Fibroblast of the aortic adventitia (primary cell): ENCODE measurements at regions not wholly inside any gene's neighbourhood (a gene's known extent, or its start where the extent isn't known, plus 50 kb on each side); places are given as distances from the start of the nearest gene placed in this dataset.

ENCODE experiments used
- DNase-seq: peaks from one replicate; pipeline ENCODE4 v3.0.0-alpha.2; 2010; ENCODE audit warnings: low read depth
- H3K4me3 ChIP-seq: 2 replicates; pipeline ENCODE4 v1.5.1; 2011; ENCODE audit warnings: low read depth, mild to moderate bottlenecking, control low read depth, low read length, moderate library complexity
- CTCF ChIP-seq: IDR thresholded peaks from 2 replicates; pipeline ENCODE4 v1.5.1; 2011; ENCODE audit warnings: mild to moderate bottlenecking, low read length, control low read depth, inconsistent platforms; ENCODE audit not compliant: insufficient read depth

GRCh38 chr7:135843214-135843613 is 94.6 kb upstream of the FAM180A start:
- no peak for TF ChIP-seq CTCF
- H3K4me3 ChIP-seq: no peak overlapping the region
- no peak for DNase-seq

DNA sequence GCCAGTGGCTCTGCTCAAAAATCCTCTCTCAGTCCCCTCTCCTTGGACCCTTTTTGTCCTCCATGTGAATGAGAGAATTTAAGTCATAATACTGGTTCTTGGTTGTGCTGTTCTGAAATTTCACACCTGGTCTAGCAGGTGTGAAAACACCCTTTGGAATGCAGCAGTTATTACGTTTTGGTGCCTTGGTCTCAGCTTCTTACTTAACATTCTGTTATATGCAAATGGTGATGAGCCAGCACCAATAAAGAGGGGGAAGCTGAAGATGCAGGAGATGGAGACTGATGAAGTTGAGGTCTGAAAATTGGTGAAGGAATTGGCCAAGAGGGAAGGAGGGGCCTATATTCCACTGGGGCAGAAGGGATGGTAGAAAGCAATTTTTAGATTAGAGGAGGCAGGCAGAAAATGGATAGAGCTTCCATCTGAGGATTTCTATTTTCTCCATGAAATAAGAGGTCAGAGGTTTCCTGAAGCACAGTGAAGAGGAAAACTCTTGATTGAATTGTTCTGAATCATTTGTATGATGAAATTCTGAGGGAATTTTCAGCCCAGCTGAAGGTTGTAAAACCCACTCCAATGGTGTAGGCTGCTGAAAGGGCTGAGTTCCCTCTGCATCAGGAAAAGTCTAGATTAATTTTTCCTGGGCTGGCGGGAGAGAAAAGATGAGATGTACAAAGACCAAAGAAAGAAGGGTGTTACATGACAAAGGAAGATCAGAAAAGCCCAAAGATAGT is 94.0 kb upstream of the FAM180A start:
- no peak for TF ChIP-seq CTCF
- no peak overlapping the region for H3K4me3 ChIP-seq
- DNase-seq: peak; percentile 7

GRCh38 chr7:135840591-135840990 is 92.0 kb upstream of the FAM180A start:
- no peak for TF ChIP-seq CTCF
- H3K4me3 ChIP-seq: no peak overlapping the region
- DNase-seq: no peak

- no peak overlapping the region for H3K4me3 ChIP-seq
- DNase-seq: no peak
- TF ChIP-seq CTCF: no peak
These were observed 89.1 kb upstream of the FAM180A start for GRCh38 chr7:135837675-135838074.

DNA sequence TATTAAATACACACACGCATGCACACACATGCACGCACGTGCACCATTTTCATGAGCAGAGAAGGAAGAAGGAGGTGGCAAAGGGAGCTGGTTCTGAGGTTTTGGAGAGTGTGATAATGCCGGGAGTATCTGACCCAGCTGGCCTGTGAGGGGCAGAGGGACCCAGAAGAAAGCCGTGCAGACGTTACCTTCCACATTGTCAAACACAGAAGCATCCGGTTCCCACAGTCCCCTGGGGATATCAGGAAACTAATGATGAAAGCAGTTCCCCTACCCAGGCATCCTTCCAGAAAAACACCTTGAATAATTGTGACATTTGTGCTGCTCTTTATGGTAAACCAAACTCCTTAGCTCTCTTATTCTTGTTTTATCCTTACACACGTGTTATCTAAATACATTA is 85.7 kb upstream of the FAM180A start:
- TF ChIP-seq CTCF: no peak
- no peak for DNase-seq
- no peak overlapping the region for H3K4me3 ChIP-seq

DNA sequence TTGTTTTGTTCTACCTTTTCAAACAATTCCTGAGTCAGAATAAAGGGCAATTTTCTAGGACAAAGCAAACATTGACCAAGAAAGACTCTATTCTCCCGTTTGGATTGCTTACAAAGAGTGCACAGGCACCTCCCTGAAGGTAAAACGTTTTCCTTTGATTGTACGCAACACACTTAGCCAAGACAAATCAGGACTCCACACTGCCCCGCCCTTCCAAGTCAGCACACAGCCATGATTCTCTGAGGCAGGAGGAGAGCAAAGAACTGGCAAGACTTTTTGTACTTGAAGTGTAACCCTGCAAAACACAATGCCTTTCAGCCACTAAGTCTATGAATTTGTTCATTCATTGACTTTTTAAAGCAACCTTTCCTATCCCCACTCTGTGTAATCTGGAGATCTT is 85.0 kb upstream of the FAM180A start:
- no peak for DNase-seq
- no peak overlapping the region for H3K4me3 ChIP-seq
- TF ChIP-seq CTCF: no peak
